NT2/D1 (cell line): ENCODE measurements at regions not wholly inside any gene's neighbourhood (a gene's known extent, or its start where the extent isn't known, plus 50 kb on each side); places are given as distances from the start of the nearest gene placed in this dataset.
"Not testable (repeated sequence)": the region's sequence is repeated elsewhere in the genome, so short reads cannot be mapped to it uniquely, and the experiment has no call there.

Source experiments
- DNase-seq: peaks from one replicate; pipeline ENCODE4 v3.0.0-alpha.2; 2011; ENCODE audit warnings: low read depth, low spot score
- H3K27me3 ChIP-seq: 2 replicates; pipeline ENCODE4 v1.6.0; 2011; ENCODE audit warnings: mild to moderate bottlenecking; ENCODE audit not compliant: insufficient read length, insufficient read depth
- H3K36me3 ChIP-seq: 2 replicates; pipeline ENCODE4 v1.6.1; 2011; ENCODE audit warnings: mild to moderate bottlenecking, low read length, mixed read lengths; ENCODE audit not compliant: insufficient read depth, insufficient read length
- H3K4me1 ChIP-seq: 2 replicates; pipeline ENCODE4 v1.5.1; 2011; ENCODE audit not compliant: insufficient read depth, insufficient read length
- H3K4me3 ChIP-seq: 2 replicates; pipeline ENCODE4 v1.5.1; 2011; ENCODE audit warnings: low read depth; ENCODE audit not compliant: insufficient read length
- H3K9ac ChIP-seq: 2 replicates; pipeline ENCODE4 v1.6.0; 2011; ENCODE audit warnings: low read depth; ENCODE audit not compliant: insufficient read length
- H3K9me3 ChIP-seq: 2 replicates; pipeline ENCODE4 v1.5.1; 2011; ENCODE audit warnings: mild to moderate bottlenecking, low read length; ENCODE audit not compliant: insufficient read depth
- SUZ12 ChIP-seq: IDR thresholded peaks from 2 replicates; pipeline ENCODE4 v1.6.1; 2011; ENCODE audit not compliant: insufficient read length, insufficient read depth; ENCODE audit errors: extremely low read depth
- YY1 ChIP-seq: IDR thresholded peaks from 2 replicates; pipeline ENCODE4 v1.6.1; 2011; ENCODE audit not compliant: insufficient read length, insufficient read depth
- ZNF274 ChIP-seq: IDR thresholded peaks from 2 replicates; pipeline ENCODE4 v1.6.1; 2011; ENCODE audit warnings: mild to moderate bottlenecking, low read depth, low read length

- no peak for TF ChIP-seq SUZ12
- TF ChIP-seq ZNF274, result no peak
- no peak for TF ChIP-seq YY1
- Histone ChIP-seq H3K4me3 (no peak overlapping the region), H3K9ac (no peak overlapping the region), H3K36me3 (no peaks in the 10 kb centered on the region), H3K9me3 (no peaks in the 10 kb centered on the region), H3K27me3 (no peaks in the 10 kb centered on the region), H3K4me1 (no peaks in the 10 kb centered on the region)
- no peak for DNase-seq
These were observed 392.3 kb upstream of the ADAMTS5 start for GRCh38 chr21:27359141-27359540.

DNA sequence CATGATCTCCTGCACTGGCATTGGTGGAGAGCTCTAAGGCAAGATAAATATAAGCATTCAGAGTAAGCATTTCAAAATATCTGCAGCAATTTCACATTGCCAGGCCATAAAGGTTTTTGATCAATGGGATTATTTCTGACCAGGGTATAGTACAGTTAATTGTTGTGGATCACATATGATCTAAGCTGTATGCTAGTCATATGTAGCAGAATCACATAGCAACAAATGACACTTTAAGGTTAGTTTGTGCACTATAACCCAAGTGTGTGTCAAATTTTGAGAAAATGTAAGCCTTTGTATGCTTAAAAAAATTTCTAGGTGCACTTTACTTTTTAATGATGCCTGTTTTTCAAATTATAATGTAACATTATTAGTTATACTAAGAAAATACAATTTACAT lies 386.0 kb upstream of the ADAMTS5 start:
- H3K36me3 ChIP-seq, result no peaks in the 10 kb centered on the region
- H3K27me3 ChIP-seq, result no peaks in the 10 kb centered on the region
- no peak overlapping the region for H3K9ac ChIP-seq
- TF ChIP-seq SUZ12 (no peak), ZNF274 (no peak), YY1 (no peak)
- DNase-seq, result no peak
- H3K4me3 ChIP-seq, result no peak overlapping the region
- H3K4me1 ChIP-seq, result no peaks in the 10 kb centered on the region
- H3K9me3 ChIP-seq, result no peaks in the 10 kb centered on the region

- H3K27me3 ChIP-seq, result no peaks in the 10 kb centered on the region
- no peak for DNase-seq
- no peak for TF ChIP-seq ZNF274
- TF ChIP-seq SUZ12, result no peak
- TF ChIP-seq YY1, result no peak
These were observed 379.2 kb upstream of the ADAMTS5 start for GRCh38 chr21:27346041-27346448.

GRCh38 chr21:27339902-27340301 lies 373.0 kb upstream of the ADAMTS5 start:
- H3K9me3 ChIP-seq, result no peaks in the 10 kb centered on the region
- H3K9ac ChIP-seq, result no peak overlapping the region
- H3K4me3 ChIP-seq, result no peak overlapping the region
- TF ChIP-seq YY1 (no peak), ZNF274 (no peak), SUZ12 (no peak)
- no peaks in the 10 kb centered on the region for H3K27me3 ChIP-seq
- H3K36me3 ChIP-seq, result no peaks in the 10 kb centered on the region
- DNase-seq, result no peak
- H3K4me1 ChIP-seq, result no peaks in the 10 kb centered on the region

More at GRCh38 chr21:27346041-27346448, 379.2 kb upstream of the ADAMTS5 start:
- Histone ChIP-seq H3K9ac (no peak overlapping the region), H3K36me3 (no peaks in the 10 kb centered on the region), H3K9me3 (no peaks in the 10 kb centered on the region), H3K4me3 (no peak overlapping the region), H3K4me1 (no peaks in the 10 kb centered on the region)

GRCh38 chr21:27338007-27338406 lies 371.1 kb upstream of the ADAMTS5 start:
- H3K9ac ChIP-seq, H3K27me3 ChIP-seq, H3K9me3 ChIP-seq, H3K4me3 ChIP-seq, H3K4me1 ChIP-seq, DNase-seq, H3K36me3 ChIP-seq: not testable (repeated sequence)

GRCh38 chr21:27333096-27333495 lies 366.2 kb upstream of the ADAMTS5 start:
- H3K36me3 ChIP-seq, result no peaks in the 10 kb centered on the region
- no peak overlapping the region for H3K9ac ChIP-seq
- no peaks in the 10 kb centered on the region for H3K27me3 ChIP-seq
- no peaks in the 10 kb centered on the region for H3K9me3 ChIP-seq
- TF ChIP-seq SUZ12, result no peak
- no peak for TF ChIP-seq ZNF274
- TF ChIP-seq YY1, result no peak
- H3K4me3 ChIP-seq, result no peak overlapping the region
- no peaks in the 10 kb centered on the region for H3K4me1 ChIP-seq
- no peak for DNase-seq

- TF ChIP-seq SUZ12 (no peak), YY1 (no peak), ZNF274 (no peak)
- DNase-seq, result no peak
- no peaks in the 10 kb centered on the region for H3K27me3 ChIP-seq
- no peak overlapping the region for H3K9ac ChIP-seq
- H3K9me3 ChIP-seq, result no peaks in the 10 kb centered on the region
- H3K36me3 ChIP-seq, result no peaks in the 10 kb centered on the region
- H3K4me3 ChIP-seq, result no peak overlapping the region
- no peaks in the 10 kb centered on the region for H3K4me1 ChIP-seq
These were observed 362.5 kb upstream of the ADAMTS5 start for GRCh38 chr21:27329255-27329851.
